Stimulated activated naive CD8-positive, alpha-beta T cell treated with anti-CD3 and anti-CD28 coated beads, Interleukin-15, Interleukin-2, amounts not matched to agents 100 ng/mL and 50 ng/mL, for 24 hours (primary cell): ENCODE measurements at regions not wholly inside any gene's neighbourhood (a gene's known extent, or its start where the extent isn't known, plus 50 kb on each side); places are given as distances from the start of the nearest gene placed in this dataset.
"Not testable (repeated sequence)": the region's sequence is repeated elsewhere in the genome, so short reads cannot be mapped to it uniquely, and the experiment has no call there.

Experiments
- H3K27ac Mint-ChIP-seq: one replicate; pipeline ENCODE4 v1.8.0; 2021; ENCODE audit warnings: mild to moderate bottlenecking, mixed read lengths
- H3K27me3 Mint-ChIP-seq: one replicate; pipeline ENCODE4 v1.8.0; 2021; ENCODE audit warnings: mixed read lengths
- H3K36me3 Mint-ChIP-seq: one replicate; pipeline ENCODE4 v1.8.0; 2021; ENCODE audit warnings: low read depth, mixed read lengths
- H3K4me1 Mint-ChIP-seq: one replicate; pipeline ENCODE4 v1.8.0; 2021; ENCODE audit warnings: low read depth, mixed read lengths
- H3K4me3 Mint-ChIP-seq: one replicate; pipeline ENCODE4 v1.8.0; 2021; ENCODE audit warnings: mild to moderate bottlenecking, mixed read lengths
- H3K9me3 Mint-ChIP-seq: one replicate; pipeline ENCODE4 v1.8.0; 2021; ENCODE audit warnings: mixed read lengths

GRCh38 chr10:124211921-124212320 lies 118.5 kb upstream of the CHST15 start:
- no peaks in the 10 kb centered on the region for H3K27me3 Mint-ChIP-seq
- H3K4me1 Mint-ChIP-seq, result no peaks in the 10 kb centered on the region
- H3K9me3 Mint-ChIP-seq, result no peaks in the 10 kb centered on the region

GRCh38 chr10:124210263-124210662 lies 116.9 kb upstream of the CHST15 start:
- Mint-ChIP-seq H3K36me3 (no peaks in the 10 kb centered on the region), H3K4me1 (no peaks in the 10 kb centered on the region), H3K4me3 (no peak overlapping the region), H3K27me3 (no peaks in the 10 kb centered on the region), H3K27ac (no peak overlapping the region), H3K9me3 (no peaks in the 10 kb centered on the region)

More at GRCh38 chr10:124211921-124212320, 118.5 kb upstream of the CHST15 start:
- no peak overlapping the region for H3K27ac Mint-ChIP-seq
- H3K36me3 Mint-ChIP-seq, result no peaks in the 10 kb centered on the region
- H3K4me3 Mint-ChIP-seq, result no peak overlapping the region

DNA sequence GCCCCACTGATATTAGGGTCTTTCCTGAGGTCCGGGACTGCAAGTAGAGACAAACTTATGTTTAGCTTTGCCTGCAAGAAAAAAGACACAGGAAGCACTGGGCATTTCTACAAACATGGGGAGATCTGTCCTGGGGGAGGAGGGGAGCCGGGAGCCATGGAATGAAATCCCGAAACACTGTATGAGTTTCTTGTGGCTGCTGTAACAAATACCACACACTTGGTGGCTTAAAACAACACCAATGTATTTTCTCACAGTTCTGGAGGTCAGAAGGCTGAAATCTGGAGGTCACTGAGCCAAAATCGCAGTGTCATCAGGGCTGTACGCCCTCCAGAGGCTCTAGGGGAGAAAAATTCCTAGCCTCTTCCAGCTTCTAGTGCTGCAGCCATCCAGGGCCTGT lies 114.0 kb upstream of the CHST15 start:
- no peak overlapping the region for H3K4me3 Mint-ChIP-seq
- no peaks in the 10 kb centered on the region for H3K9me3 Mint-ChIP-seq
- H3K27ac Mint-ChIP-seq, result no peak overlapping the region
- no peaks in the 10 kb centered on the region for H3K4me1 Mint-ChIP-seq
- no peaks in the 10 kb centered on the region for H3K36me3 Mint-ChIP-seq
- no peaks in the 10 kb centered on the region for H3K27me3 Mint-ChIP-seq

GRCh38 chr10:124206616-124207015 lies 113.2 kb upstream of the CHST15 start:
- Mint-ChIP-seq H3K4me3 (no peak overlapping the region), H3K27me3 (no peaks in the 10 kb centered on the region), H3K27ac (no peak overlapping the region), H3K9me3 (no peaks in the 10 kb centered on the region), H3K36me3 (no peaks in the 10 kb centered on the region), H3K4me1 (no peaks in the 10 kb centered on the region)

DNA sequence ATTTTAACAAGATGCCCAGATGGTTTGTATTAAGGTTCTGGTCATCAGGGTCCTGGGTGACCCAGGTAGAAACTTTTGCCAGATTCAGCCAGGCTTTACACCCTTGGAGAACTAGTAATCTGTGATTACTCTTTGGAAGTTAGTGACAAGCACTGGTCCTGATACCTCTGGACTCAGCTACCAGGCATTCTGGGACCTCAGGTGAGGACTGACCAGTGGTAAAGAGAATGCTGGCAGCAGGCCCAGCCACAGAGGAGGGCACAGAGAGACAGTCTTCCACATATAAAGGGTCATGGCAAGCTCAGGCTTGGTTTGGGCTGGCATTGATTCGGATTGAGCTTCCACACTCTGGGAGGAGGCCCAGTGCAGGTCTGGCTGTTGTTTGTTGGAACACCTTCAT lies 112.0 kb upstream of the CHST15 start:
- H3K27ac Mint-ChIP-seq, result no peak overlapping the region
- H3K27me3 Mint-ChIP-seq, result peaks cover under 1% of the 10 kb centered on the region
- no peaks in the 10 kb centered on the region for H3K9me3 Mint-ChIP-seq
- H3K4me1 Mint-ChIP-seq, result no peaks in the 10 kb centered on the region
- no peaks in the 10 kb centered on the region for H3K36me3 Mint-ChIP-seq
- no peak overlapping the region for H3K4me3 Mint-ChIP-seq

GRCh38 chr10:124204726-124205125 lies 111.3 kb upstream of the CHST15 start:
- Mint-ChIP-seq H3K4me1 (no peaks in the 10 kb centered on the region), H3K27ac (no peak overlapping the region), H3K27me3 (peaks cover 4% of the 10 kb centered on the region), H3K9me3 (no peaks in the 10 kb centered on the region), H3K36me3 (no peaks in the 10 kb centered on the region), H3K4me3 (no peak overlapping the region)

- Mint-ChIP-seq H3K4me1 (no peaks in the 10 kb centered on the region), H3K9me3 (no peaks in the 10 kb centered on the region), H3K4me3 (no peak overlapping the region), H3K27ac (no peak overlapping the region), H3K27me3 (peaks cover 4% of the 10 kb centered on the region), H3K36me3 (no peaks in the 10 kb centered on the region)
Observed at GRCh38 chr10:124200011-124200410, 106.6 kb upstream of the CHST15 start.

GRCh38 chr10:124198871-124199270 lies 105.5 kb upstream of the CHST15 start:
- Mint-ChIP-seq H3K4me3 (no peak overlapping the region), H3K9me3 (no peaks in the 10 kb centered on the region), H3K27me3 (peaks cover 4% of the 10 kb centered on the region), H3K4me1 (no peaks in the 10 kb centered on the region), H3K36me3 (no peaks in the 10 kb centered on the region), H3K27ac (no peak overlapping the region)

DNA sequence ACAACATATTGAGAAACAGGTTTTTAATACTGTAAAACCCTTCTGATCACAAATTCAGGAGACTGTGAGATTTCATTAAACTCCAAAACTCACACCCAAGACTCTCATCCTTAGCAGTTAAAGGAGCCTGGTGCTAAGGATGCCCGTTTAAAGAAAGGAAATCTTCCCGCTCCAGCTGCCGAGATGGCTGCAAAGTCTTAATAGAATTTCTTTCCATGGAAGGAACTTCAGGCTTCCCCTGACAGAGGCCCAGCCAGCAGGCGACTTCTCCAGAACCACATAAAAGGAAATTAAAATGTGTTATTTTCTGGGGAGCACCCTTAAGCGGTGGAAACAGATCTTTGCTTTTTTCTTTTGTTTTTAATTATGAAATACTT lies 104.7 kb upstream of the CHST15 start:
- no peak overlapping the region for H3K4me3 Mint-ChIP-seq
- H3K27ac Mint-ChIP-seq, result no peak overlapping the region
- H3K4me1 Mint-ChIP-seq, result no peaks in the 10 kb centered on the region
- H3K9me3 Mint-ChIP-seq, result no peaks in the 10 kb centered on the region
- no peaks in the 10 kb centered on the region for H3K36me3 Mint-ChIP-seq
- peaks cover 4% of the 10 kb centered on the region for H3K27me3 Mint-ChIP-seq

- H3K27me3 Mint-ChIP-seq, result peaks cover 5% of the 10 kb centered on the region
- no peak overlapping the region for H3K27ac Mint-ChIP-seq
Observed at GRCh38 chr10:124197371-124198124, 104.2 kb upstream of the CHST15 start.

DNA sequence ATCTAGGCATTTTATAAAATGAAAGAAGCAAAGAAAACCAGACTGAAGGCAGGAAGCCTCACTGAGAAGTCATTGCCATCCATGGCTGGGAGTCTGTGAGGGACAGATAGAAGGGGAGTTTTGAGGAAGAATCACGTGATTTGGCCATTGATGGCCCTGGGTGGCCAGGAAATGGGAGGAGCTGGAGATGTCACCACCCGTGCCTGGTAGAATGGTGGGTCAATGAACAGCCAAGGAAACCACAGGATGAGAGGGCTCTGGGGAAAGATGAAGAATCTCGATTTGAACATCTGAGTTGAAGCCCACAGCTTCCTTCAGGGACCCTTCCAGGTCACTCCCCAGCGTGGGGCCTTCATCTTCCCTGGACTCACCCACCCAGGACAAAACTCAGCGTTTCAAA lies 103.3 kb upstream of the CHST15 start:
- no peak overlapping the region for H3K27ac Mint-ChIP-seq
- peaks cover 12% of the 10 kb centered on the region for H3K27me3 Mint-ChIP-seq
- H3K9me3 Mint-ChIP-seq, result no peaks in the 10 kb centered on the region
- H3K4me1 Mint-ChIP-seq, result no peaks in the 10 kb centered on the region
- no peak overlapping the region for H3K4me3 Mint-ChIP-seq
- no peaks in the 10 kb centered on the region for H3K36me3 Mint-ChIP-seq

More at GRCh38 chr10:124197371-124198124, 104.2 kb upstream of the CHST15 start:
- H3K4me3 Mint-ChIP-seq, result no peak overlapping the region
- no peaks in the 10 kb centered on the region for H3K36me3 Mint-ChIP-seq
- H3K9me3 Mint-ChIP-seq, result no peaks in the 10 kb centered on the region
- no peaks in the 10 kb centered on the region for H3K4me1 Mint-ChIP-seq

- peaks cover 18% of the 10 kb centered on the region for H3K27me3 Mint-ChIP-seq
- no peak overlapping the region for H3K27ac Mint-ChIP-seq
- H3K4me1 Mint-ChIP-seq, result no peaks in the 10 kb centered on the region
- H3K9me3 Mint-ChIP-seq, result no peaks in the 10 kb centered on the region
- no peaks in the 10 kb centered on the region for H3K36me3 Mint-ChIP-seq
- no peak overlapping the region for H3K4me3 Mint-ChIP-seq
Observed at GRCh38 chr10:124194199-124194824, 100.9 kb upstream of the CHST15 start.

DNA sequence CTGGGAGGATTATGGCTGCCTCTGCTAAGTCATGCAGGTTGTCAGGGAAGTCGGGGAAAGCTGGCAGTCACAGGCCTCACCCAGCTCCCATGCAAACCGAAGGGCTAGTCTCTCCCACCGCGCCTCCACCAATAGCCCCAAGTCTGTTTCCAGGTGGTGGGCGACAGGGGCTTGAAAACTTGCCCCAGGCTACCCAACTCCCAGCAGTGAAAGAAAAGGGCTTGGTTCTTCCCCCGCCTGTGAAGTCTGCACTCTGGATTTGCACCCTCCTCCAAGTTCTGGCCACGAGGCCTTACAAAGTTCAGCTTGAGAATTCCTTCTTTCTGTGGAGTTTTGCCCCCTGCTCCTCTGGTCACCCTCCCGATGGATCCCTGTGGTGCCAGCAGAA lies 99.9 kb upstream of the CHST15 start:
- Mint-ChIP-seq H3K36me3 (no peaks in the 10 kb centered on the region), H3K27ac (no peak overlapping the region), H3K9me3 (no peaks in the 10 kb centered on the region), H3K4me3 (no peak overlapping the region), H3K4me1 (no peaks in the 10 kb centered on the region), H3K27me3 (peaks cover 23% of the 10 kb centered on the region)

DNA sequence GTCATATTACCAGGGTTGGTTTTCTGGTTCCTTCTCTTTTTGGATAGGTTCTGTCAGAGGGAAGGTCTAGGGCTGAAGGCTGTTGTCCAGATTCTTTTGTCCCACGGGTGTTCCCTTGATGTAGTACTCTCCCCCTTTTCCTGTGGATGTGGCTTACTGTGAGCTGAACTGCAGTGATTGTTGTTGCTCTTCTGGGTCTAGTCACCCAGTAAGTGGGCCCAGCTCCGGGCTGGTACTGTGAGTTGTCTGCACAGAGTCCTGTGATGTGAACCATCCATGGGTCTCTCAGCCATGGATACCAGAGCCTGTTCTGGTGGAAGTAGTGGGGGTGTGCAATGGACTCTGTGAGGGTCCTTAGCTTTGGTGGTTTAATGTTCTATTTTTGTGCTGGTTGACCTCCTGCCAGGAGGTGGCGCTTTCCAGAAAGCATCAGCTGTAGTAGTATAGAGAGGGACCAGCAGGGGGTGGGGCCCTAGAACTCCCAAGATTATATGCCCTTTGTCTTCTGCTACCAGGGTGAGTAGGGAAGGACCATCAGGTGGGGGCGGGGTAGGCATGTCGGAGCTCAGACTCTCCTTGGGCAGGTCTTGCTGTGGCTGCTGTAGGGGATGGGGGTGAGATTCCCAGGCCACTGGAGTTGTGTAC lies 99.4 kb upstream of the CHST15 start:
- not testable (repeated sequence) for H3K36me3 Mint-ChIP-seq, H3K27ac Mint-ChIP-seq, H3K4me3 Mint-ChIP-seq, H3K9me3 Mint-ChIP-seq, H3K4me1 Mint-ChIP-seq
- H3K27me3 Mint-ChIP-seq, result peaks cover 23% of the 10 kb centered on the region

DNA sequence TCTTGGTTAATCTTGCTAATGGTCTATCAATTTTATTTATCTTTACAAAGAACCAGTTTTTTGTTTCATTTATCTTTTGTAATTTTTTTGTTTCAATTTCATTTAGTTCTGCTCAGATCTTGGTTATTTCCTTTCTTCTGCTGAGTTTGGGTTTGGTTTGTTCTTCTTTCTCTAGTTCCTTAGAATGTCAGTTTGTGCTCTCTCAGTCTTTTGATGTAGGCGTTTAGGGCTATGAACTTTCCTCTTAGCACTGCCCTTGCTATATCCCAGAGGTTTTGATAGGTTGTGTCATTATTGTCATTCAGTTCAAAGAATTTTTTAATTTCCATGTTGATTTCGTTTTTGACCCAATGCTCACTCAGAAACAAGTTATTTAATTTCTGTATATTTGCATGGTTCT lies 97.1 kb upstream of the CHST15 start:
- H3K4me1 Mint-ChIP-seq, H3K27ac Mint-ChIP-seq, H3K36me3 Mint-ChIP-seq, H3K4me3 Mint-ChIP-seq, H3K9me3 Mint-ChIP-seq: not testable (repeated sequence)
- peaks cover 23% of the 10 kb centered on the region for H3K27me3 Mint-ChIP-seq
